Thoracic aorta (tissue), 2 donors: ENCODE measurements at regions not wholly inside any gene's neighbourhood (a gene's known extent, or its start where the extent isn't known, plus 50 kb on each side); places are given as distances from the start of the nearest gene placed in this dataset.

Source experiments
- ATAC-seq: fragments of 150-250 bp; one replicate; pipeline ENCODE4 v1.8.0; 2017; ENCODE audit warnings: low read depth; ENCODE audit not compliant: insufficient number of reproducible peaks, low FRiP score
- DNase-seq: peaks from one replicate; pipeline ENCODE4 v3.0.0-alpha.2; 2020; ENCODE audit warnings: low spot score
- H3K27ac ChIP-seq, 2 donors: fragments of 200-600 bp; sonication (generic); 1 replicate in 1 of 2; 2 replicates in 1 of 2; pipeline ENCODE4 v1.5.1; 2016; ENCODE audit warnings: mild to moderate bottlenecking in 2 of 2, moderate library complexity in 2 of 2
- H3K27me3 ChIP-seq: fragments of 200-600 bp; sonication (generic); replicated peaks from 2 replicates; pipeline ENCODE4 v1.6.0; 2016; ENCODE audit warnings: mild to moderate bottlenecking; ENCODE audit not compliant: insufficient read depth
- H3K36me3 ChIP-seq: fragments of 200-600 bp; sonication (generic); one replicate; pipeline ENCODE4 v1.5.1; 2016
- H3K4me1 ChIP-seq, 2 donors: fragments of 200-600 bp; sonication (generic); 1 replicate in 1 of 2; 2 replicates in 1 of 2; pipeline versions ENCODE4 v1.5.1 to v1.6.0; 2016; ENCODE audit warnings: low read depth in 2 of 2, mild to moderate bottlenecking in 1 of 2; ENCODE audit not compliant: control insufficient read depth in 1 of 2
- H3K4me3 ChIP-seq: fragments of 200-600 bp; sonication (generic); 2 replicates; pipeline ENCODE4 v1.5.1; 2016; ENCODE audit warnings: mild to moderate bottlenecking
- H3K9me3 ChIP-seq: fragments of 200-600 bp; sonication (generic); 2 replicates; pipeline ENCODE4 v1.5.1; 2016
- CTCF ChIP-seq: fragments of 200-600 bp; sonication (generic); IDR thresholded peaks from one replicate; pipeline ENCODE4 v1.5.1; 2019; ENCODE audit warnings: antibody characterized with exemption

GRCh38 chr7:13035233-13035632 is 347.8 kb downstream of the ARL4A start:
- no peaks in the 10 kb centered on the region for H3K27me3 ChIP-seq
- TF ChIP-seq CTCF = no peak

GRCh38 chr7:13036256-13036780 is 348.9 kb downstream of the ARL4A start:
- DNase-seq = no peak
- TF ChIP-seq CTCF = no peak
- Histone ChIP-seq H3K9me3 (no peaks in the 10 kb centered on the region), H3K27ac (no peak overlapping the region), H3K4me3 (no peak overlapping the region), H3K27me3 (no peaks in the 10 kb centered on the region), H3K4me1 (no peaks in the 10 kb centered on the region), H3K36me3 (no peaks in the 10 kb centered on the region)
- no peak for ATAC-seq

More at GRCh38 chr7:13035233-13035632, 347.8 kb downstream of the ARL4A start:
- H3K27ac ChIP-seq = no peak overlapping the region
- H3K36me3 ChIP-seq = no peaks in the 10 kb centered on the region
- DNase-seq = no peak
- no peaks in the 10 kb centered on the region for H3K9me3 ChIP-seq
- no peak overlapping the region for H3K4me3 ChIP-seq
- no peak for ATAC-seq
- no peaks in the 10 kb centered on the region for H3K4me1 ChIP-seq

GRCh38 chr7:13037216-13037615 is 349.8 kb downstream of the ARL4A start:
- Histone ChIP-seq H3K9me3 (no peaks in the 10 kb centered on the region), H3K27me3 (no peaks in the 10 kb centered on the region), H3K4me3 (no peak overlapping the region), H3K4me1 (no peaks in the 10 kb centered on the region), H3K36me3 (no peaks in the 10 kb centered on the region), H3K27ac (no peak overlapping the region)
- ATAC-seq (no peak), DNase-seq (no peak)
- no peak for TF ChIP-seq CTCF

- no peak for DNase-seq
- Histone ChIP-seq H3K36me3 (no peaks in the 10 kb centered on the region), H3K9me3 (no peaks in the 10 kb centered on the region), H3K4me1 (no peaks in the 10 kb centered on the region), H3K27ac (no peak overlapping the region), H3K27me3 (no peaks in the 10 kb centered on the region), H3K4me3 (no peak overlapping the region)
- TF ChIP-seq CTCF = no peak
- no peak for ATAC-seq
These were observed 354.0 kb downstream of the ARL4A start for GRCh38 chr7:13041368-13041988.

GRCh38 chr7:13042605-13043236 is 355.3 kb downstream of the ARL4A start:
- no peaks in the 10 kb centered on the region for H3K9me3 ChIP-seq
- ATAC-seq = no peak
- H3K4me3 ChIP-seq = no peak overlapping the region
- H3K27me3 ChIP-seq = no peaks in the 10 kb centered on the region
- H3K4me1 ChIP-seq = no peaks in the 10 kb centered on the region
- no peak for DNase-seq
- H3K27ac ChIP-seq = no peak overlapping the region
- TF ChIP-seq CTCF = no peak
- H3K36me3 ChIP-seq = no peaks in the 10 kb centered on the region
